Epidermal melanocyte (primary cell): ENCODE measurements at regions not wholly inside any gene's neighbourhood (a gene's known extent, or its start where the extent isn't known, plus 50 kb on each side); places are given as distances from the start of the nearest gene placed in this dataset.
"Not testable (repeated sequence)": the region's sequence is repeated elsewhere in the genome, so short reads cannot be mapped to it uniquely, and the experiment has no call there.

Experiments
- DNase-seq: peaks from one replicate; pipeline ENCODE4 v3.0.0; 2011; ENCODE audit warnings: low spot score; ENCODE audit not compliant: insufficient read length

GRCh38 chr5:112534067-112534583 lies 115.0 kb upstream of the EPB41L4A start:
- no peak for DNase-seq

- DNase-seq = no peak
Observed at GRCh38 chr5:112534611-112535255, 115.7 kb upstream of the EPB41L4A start.

- DNase-seq = no peak
Observed at GRCh38 chr5:112535356-112535755, 116.3 kb upstream of the EPB41L4A start.

DNA sequence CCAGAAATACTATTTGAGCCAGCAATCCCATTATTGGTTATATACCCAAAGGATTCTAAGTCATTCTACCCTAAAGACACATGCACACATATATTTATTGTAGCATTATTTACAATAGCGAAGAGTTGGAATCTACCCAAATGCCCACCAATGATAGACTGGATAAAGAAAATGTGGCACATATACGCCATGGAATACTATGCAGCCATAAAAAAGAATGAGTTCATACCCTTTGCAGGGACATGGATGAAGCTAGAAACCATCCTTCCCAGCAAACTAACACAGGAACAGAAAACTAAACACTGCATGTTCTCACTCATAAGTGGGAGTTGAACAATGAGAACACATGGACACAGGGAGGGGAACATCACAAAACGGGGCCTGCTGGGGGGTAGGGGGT lies 125.5 kb upstream of the EPB41L4A start:
- not testable (repeated sequence) for DNase-seq

DNA sequence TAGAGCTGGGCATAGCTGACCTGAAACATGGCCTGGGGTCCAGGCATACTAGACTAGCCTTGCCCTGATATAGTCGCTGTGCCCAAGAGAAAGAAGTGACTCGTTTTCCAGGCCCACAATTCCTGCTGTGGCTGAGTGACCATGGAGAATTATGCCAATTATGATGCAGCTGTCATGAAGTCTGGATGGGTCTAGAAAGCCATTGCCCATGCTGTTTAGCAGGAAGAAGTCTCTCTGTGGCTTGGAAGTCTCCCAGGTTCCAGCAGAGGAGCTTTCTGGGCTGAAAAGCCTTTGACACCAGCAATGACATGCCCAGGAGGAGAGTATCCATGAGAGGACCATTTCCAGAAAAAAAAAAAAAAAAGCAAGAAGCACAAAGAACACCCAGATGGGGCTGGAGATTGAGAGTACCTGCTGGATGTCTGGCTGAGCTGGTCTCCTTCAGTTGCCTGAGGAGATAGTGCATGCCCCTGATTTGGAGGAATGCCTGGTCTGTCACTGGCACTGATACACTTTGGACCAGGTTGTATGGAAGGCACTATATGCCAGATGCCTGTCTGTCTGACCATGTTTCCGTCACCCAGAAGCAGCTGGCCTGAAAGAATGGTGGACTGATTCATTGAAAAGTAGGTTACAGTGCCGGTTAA lies 128.0 kb upstream of the EPB41L4A start:
- DNase-seq = no peak

DNA sequence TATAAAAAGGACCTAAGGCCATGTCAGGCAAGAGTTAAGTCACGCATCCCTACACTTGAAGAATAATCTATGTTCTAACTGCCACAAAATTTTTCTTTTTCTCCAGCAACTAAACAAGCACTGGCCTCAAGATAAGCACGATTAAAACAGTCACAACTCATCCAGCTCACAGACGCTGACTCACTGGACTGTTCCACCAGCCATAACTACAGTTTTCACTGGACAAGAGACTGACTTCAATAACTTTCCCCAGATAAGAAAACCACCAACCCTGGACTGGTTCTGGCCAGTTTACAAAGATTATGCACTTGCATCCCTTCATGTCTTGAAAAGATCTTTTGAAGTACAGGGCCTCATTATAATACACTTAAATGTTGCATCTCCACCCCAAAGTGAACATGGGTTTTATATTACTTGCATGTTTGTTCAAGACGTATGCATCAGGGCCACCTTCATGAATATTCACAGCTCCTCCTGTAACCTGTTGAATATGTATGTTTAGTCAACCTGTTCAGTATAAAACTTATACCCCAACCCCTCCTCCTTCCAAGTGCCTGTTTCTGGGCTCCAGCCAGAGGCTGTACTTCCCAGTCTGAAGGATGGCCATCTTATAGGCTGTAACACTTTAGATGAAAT lies 129.3 kb upstream of the EPB41L4A start:
- DNase-seq = no peak

- no peak for DNase-seq
Observed at GRCh38 chr5:112549127-112549526, 130.1 kb upstream of the EPB41L4A start.

GRCh38 chr5:112549605-112550166 lies 130.6 kb upstream of the EPB41L4A start:
- no peak for DNase-seq

DNA sequence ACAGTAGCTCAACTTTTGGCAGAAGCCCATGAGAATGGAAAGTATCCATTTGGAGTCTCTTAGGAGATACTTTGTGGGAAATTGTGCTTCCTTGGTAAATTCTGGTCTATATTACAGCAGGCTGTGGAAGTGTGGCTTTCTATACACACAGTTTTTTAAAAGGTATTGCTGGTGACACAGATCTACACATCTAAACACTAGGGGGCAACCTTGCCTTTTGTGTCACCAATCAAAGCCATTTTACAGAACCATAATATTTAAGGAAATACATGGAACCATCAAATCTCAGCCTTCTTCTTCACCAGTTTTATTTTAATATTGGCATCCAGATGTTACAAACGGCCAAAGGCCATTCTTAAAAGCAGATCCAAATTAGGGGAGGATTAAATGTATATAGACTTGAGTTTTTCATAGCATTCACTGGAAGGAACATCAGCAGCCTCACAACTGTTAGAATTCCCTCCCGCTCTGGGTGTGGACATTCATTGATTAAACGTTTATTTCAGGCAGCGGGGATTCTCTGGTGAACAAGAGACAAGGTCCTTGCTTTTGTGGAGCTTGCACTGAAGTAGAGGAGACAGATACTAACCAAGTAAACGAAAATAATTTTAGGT lies 132.4 kb upstream of the EPB41L4A start:
- peak; percentile 52 for DNase-seq

- no peak for DNase-seq
Observed at GRCh38 chr5:112552216-112552615, 133.1 kb upstream of the EPB41L4A start.

DNA sequence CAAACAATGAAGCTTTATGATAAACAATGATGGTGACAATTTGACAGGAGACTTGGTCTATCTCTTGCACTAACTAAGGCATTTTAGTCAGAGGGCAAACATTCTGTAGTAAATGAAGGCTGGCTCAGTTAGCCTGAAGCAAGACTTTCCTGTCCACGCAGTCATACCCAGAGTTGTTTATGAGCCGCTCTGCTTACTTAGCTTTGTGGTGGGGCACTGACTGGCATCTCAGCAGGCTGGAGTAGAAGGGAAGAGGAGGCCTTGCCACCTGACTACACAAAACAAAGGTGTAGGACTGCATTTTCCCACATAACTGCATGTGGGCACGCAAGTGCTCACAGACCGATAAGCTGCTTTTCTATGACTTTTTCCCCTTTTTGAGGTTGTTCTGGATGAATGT lies 133.7 kb upstream of the EPB41L4A start:
- no peak for DNase-seq

DNA sequence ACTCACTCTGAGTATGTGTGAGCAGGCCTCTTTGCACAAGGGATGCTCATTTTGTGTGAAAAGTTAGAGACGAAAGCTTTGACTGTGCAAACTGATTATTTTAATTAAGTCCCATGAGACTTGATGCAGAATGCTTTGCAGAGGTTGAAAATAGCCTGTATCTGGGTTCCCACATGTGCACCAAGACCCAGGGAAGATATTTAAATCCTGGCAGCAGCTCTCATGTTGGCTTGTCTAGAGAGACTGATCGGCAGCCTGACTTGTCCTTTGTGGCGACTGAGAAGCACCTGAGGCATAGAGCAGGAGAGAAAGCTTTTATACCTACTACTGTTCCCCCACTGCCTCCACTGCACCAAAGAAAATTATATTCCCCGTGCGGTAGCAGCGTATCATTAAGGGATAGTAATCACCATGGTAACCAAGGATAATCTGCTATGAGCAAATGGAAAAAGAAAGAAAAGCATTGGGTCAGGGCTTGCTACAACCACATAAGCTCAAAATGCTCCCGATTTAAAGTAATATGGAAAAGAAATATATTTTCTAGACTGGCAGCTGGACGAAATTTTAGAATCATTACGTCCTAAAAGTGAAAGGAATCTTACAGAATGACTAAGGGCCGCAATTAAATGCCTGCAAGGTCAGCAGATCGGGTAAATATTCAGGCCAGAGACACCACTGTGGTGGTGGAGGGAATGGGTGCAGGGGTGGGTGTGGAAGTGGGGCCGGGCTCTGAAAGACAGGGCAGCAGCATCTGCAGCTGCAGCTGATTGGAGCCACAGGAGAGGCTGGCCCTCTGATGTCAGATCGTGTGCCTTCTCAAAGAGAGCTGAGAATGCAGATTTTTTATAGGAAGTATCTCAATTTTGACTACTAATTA lies 135.3 kb upstream of the EPB41L4A start:
- no peak for DNase-seq

- no peak for DNase-seq
Observed at GRCh38 chr5:112555197-112555596, 136.1 kb upstream of the EPB41L4A start.

- no peak for DNase-seq
Observed at GRCh38 chr5:112555691-112556090, 136.6 kb upstream of the EPB41L4A start.

DNA sequence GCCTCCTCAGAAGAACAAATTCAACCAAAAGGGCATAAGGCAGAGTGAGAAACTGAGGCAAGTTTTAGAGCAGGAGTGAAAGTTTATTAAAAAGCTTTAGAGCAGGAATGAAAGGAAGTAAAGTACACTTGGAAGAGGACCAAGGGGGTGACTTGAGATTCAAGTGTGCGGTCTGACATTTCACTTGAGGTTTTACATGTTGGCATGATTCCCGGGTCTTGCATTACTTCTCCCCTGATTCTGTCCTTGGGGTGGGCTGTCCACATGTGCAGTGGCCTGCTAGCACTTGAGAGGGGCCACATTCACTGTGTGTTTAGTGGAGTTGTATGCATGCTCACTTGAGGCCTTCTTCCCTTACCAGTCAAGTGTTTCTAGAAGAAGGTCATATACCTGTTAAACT lies 140.4 kb upstream of the EPB41L4A start:
- not testable (repeated sequence) for DNase-seq

DNA sequence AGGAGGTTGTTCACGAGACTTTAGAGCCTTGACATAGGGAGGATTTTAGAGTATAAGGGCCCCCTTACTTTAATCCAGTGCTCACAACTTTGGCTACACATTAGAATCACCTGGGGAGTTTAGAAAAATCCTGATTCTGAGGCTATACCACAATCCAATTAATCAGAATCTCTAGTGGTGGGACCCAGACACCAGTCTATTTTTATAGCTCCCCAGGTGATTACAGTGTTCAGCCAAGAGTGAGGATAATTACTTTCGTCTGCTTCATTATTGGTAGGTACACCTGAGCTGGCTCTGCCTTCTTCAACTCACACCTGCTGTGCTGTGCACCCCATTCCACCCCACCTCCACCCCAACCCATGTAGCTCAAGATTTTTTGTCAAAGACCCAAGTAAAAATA lies 141.3 kb upstream of the EPB41L4A start:
- DNase-seq = no peak

- no peak for DNase-seq
Observed at GRCh38 chr5:112563169-112563826, 144.2 kb upstream of the EPB41L4A start.

DNA sequence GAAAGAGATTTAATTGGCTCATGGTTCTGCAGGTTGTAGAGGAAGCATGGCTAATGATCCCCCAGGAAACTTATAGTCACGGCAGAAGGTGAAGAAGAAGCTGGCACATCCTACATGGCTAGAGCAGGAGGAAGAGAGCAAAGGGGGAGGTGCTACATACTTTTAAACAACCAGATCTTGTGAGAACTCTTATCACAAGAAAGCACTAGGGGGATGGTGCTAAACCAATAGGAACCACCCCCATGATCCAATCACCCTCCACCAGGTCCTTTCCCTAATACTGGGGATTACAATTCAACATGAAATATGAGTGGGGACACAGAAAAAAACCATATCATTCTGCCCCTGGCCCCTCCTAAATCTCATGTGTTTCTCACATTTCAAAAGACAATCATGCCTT lies 147.2 kb upstream of the EPB41L4A start:
- no peak for DNase-seq

GRCh38 chr5:112569596-112569995 lies 150.5 kb upstream of the EPB41L4A start:
- DNase-seq = no peak

- no peak for DNase-seq
Observed at GRCh38 chr5:112570708-112571444, 151.8 kb upstream of the EPB41L4A start.
